Naive B cell (primary cell): ENCODE measurements at regions not wholly inside any gene's neighbourhood (a gene's known extent, or its start where the extent isn't known, plus 50 kb on each side); places are given as distances from the start of the nearest gene placed in this dataset.

ENCODE experiments used
- ATAC-seq, 2 donors: fragments of 150-1000 bp; cut with Tn5 transposase; 2 replicates each; pipeline ENCODE4 v1.10.0; 2021; ENCODE audit warnings: low read depth in 2 of 2, mild to moderate bottlenecking in 2 of 2, moderate library complexity in 2 of 2
- DNase-seq: peaks from one replicate; pipeline ENCODE4 v3.0.0; 2022
- H3K27ac Mint-ChIP-seq, 6 donors: one replicate each; pipeline ENCODE4 v1.8.0; 2020 to 2022; ENCODE audit warnings: mild to moderate bottlenecking in 6 of 6, mixed read lengths in 6 of 6, moderate library complexity in 5 of 6, inconsistent platforms in 2 of 6
- H3K27me3 Mint-ChIP-seq, 3 donors: one replicate each; pipeline ENCODE4 v1.8.0; 2021 to 2022; ENCODE audit warnings: mixed read lengths in 3 of 3, mild to moderate bottlenecking in 1 of 3
- H3K36me3 Mint-ChIP-seq, 2 donors: one replicate each; pipeline ENCODE4 v1.8.0; 2020 to 2022; ENCODE audit warnings: mixed read lengths in 2 of 2, inconsistent platforms in 1 of 2, mild to moderate bottlenecking in 1 of 2
- H3K4me1 Mint-ChIP-seq, 3 donors: one replicate each; pipeline ENCODE4 v1.8.0; 2020 to 2022; ENCODE audit warnings: mixed read lengths in 3 of 3, inconsistent platforms in 1 of 3, mild to moderate bottlenecking in 1 of 3, moderate library complexity in 1 of 3
- H3K4me3 Mint-ChIP-seq, 8 donors: one replicate each; pipeline ENCODE4 v1.8.0; 2020 to 2022; ENCODE audit warnings: mild to moderate bottlenecking in 8 of 8, mixed read lengths in 8 of 8, moderate library complexity in 8 of 8, inconsistent platforms in 2 of 8
- H3K9me3 Mint-ChIP-seq, 7 donors: one replicate each; pipeline ENCODE4 v1.8.0; 2020 to 2022; ENCODE audit warnings: mixed read lengths in 7 of 7, mild to moderate bottlenecking in 5 of 7, inconsistent platforms in 2 of 7, moderate library complexity in 1 of 7

- no peak overlapping the region for H3K4me3 Mint-ChIP-seq
- no peak for DNase-seq
- ATAC-seq, result no peak
- peaks cover 0 to 7% of the 10 kb centered on the region in 2 donors for H3K36me3 Mint-ChIP-seq
- no peaks in the 10 kb centered on the region for H3K4me1 Mint-ChIP-seq
- H3K9me3 Mint-ChIP-seq, result peaks cover 0 to 4% (median 0%) of the 10 kb centered on the region in 7 donors
- peaks cover 58 to 64% (median 60%) of the 10 kb centered on the region in 3 donors for H3K27me3 Mint-ChIP-seq
- H3K27ac Mint-ChIP-seq, result no peak overlapping the region
These were observed 97.3 kb upstream of the LRIG1 start for GRCh38 chr3:66598168-66598567.

GRCh38 chr3:66602237-66602636, 101.4 kb upstream of the LRIG1 start:
- Mint-ChIP-seq H3K36me3 (peaks cover 0 to 7% of the 10 kb centered on the region in 2 donors), H3K27me3 (peaks cover 48 to 65% (median 50%) of the 10 kb centered on the region in 3 donors), H3K9me3 (peaks cover 0 to 4% (median 0%) of the 10 kb centered on the region in 7 donors), H3K27ac (no peak overlapping the region), H3K4me3 (no peak overlapping the region), H3K4me1 (no peaks in the 10 kb centered on the region)
- ATAC-seq (no peak), DNase-seq (no peak)

GRCh38 chr3:66602691-66603090, 101.9 kb upstream of the LRIG1 start:
- H3K27ac Mint-ChIP-seq, result peak overlapping the region in 1 of 6 donors; percentile 9

GRCh38 chr3:66603151-66603611, 102.4 kb upstream of the LRIG1 start:
- Mint-ChIP-seq H3K27ac (peak overlapping the region in 1 of 6 donors; percentile 37), H3K4me3 (no peak overlapping the region), H3K36me3 (peaks cover 0 to 7% of the 10 kb centered on the region in 2 donors), H3K27me3 (peaks cover 45 to 61% (median 47%) of the 10 kb centered on the region in 3 donors), H3K9me3 (peaks cover 0 to 5% (median 0%) of the 10 kb centered on the region in 7 donors), H3K4me1 (no peaks in the 10 kb centered on the region)
- no peak for DNase-seq
- no peak for ATAC-seq

More at GRCh38 chr3:66602691-66603090, 101.9 kb upstream of the LRIG1 start:
- ATAC-seq (no peak), DNase-seq (no peak)
- Mint-ChIP-seq H3K27me3 (peaks cover 45 to 65% (median 46%) of the 10 kb centered on the region in 3 donors), H3K36me3 (peaks cover 0 to 7% of the 10 kb centered on the region in 2 donors), H3K4me1 (no peaks in the 10 kb centered on the region), H3K4me3 (no peak overlapping the region), H3K9me3 (peaks cover 0 to 4% (median 0%) of the 10 kb centered on the region in 7 donors)

GRCh38 chr3:66604481-66604880, 103.7 kb upstream of the LRIG1 start:
- DNase-seq (no peak), ATAC-seq (no peak)
- Mint-ChIP-seq H3K4me1 (no peaks in the 10 kb centered on the region), H3K9me3 (peaks cover 0 to 6% (median 4%) of the 10 kb centered on the region in 7 donors), H3K4me3 (no peak overlapping the region), H3K36me3 (peaks cover 0 to 7% of the 10 kb centered on the region in 2 donors), H3K27ac (no peak overlapping the region), H3K27me3 (peaks cover 43 to 62% (median 48%) of the 10 kb centered on the region in 3 donors)

GRCh38 chr3:66606126-66606525, 105.3 kb upstream of the LRIG1 start:
- H3K4me1 Mint-ChIP-seq, result no peaks in the 10 kb centered on the region
- peaks cover 41 to 66% (median 45%) of the 10 kb centered on the region in 3 donors for H3K27me3 Mint-ChIP-seq

GRCh38 chr3:66606868-66607267, 106.0 kb upstream of the LRIG1 start:
- ATAC-seq (no peak), DNase-seq (no peak)
- Mint-ChIP-seq H3K36me3 (no peaks in the 10 kb centered on the region), H3K27ac (no peak overlapping the region), H3K27me3 (peaks cover 43 to 67% (median 45%) of the 10 kb centered on the region in 3 donors), H3K4me3 (no peak overlapping the region), H3K9me3 (peaks cover 0 to 7% (median 2%) of the 10 kb centered on the region in 7 donors), H3K4me1 (no peaks in the 10 kb centered on the region)

More at GRCh38 chr3:66606126-66606525, 105.3 kb upstream of the LRIG1 start:
- no peak for DNase-seq
- Mint-ChIP-seq H3K4me3 (no peak overlapping the region), H3K27ac (no peak overlapping the region), H3K9me3 (peaks cover 0 to 7% (median 2%) of the 10 kb centered on the region in 7 donors), H3K36me3 (no peaks in the 10 kb centered on the region)
- no peak for ATAC-seq

- Mint-ChIP-seq H3K4me3 (no peak overlapping the region), H3K27me3 (peaks cover 40 to 65% (median 44%) of the 10 kb centered on the region in 3 donors)
- no peak for DNase-seq
These were observed 109.1 kb upstream of the LRIG1 start for GRCh38 chr3:66609660-66610561.

GRCh38 chr3:66610562-66610909, 109.7 kb upstream of the LRIG1 start:
- Mint-ChIP-seq H3K9me3 (peaks cover 0 to 7% (median 2%) of the 10 kb centered on the region in 7 donors), H3K27ac (no peak overlapping the region), H3K4me1 (no peaks in the 10 kb centered on the region), H3K36me3 (no peaks in the 10 kb centered on the region), H3K27me3 (peaks cover 38 to 64% (median 44%) of the 10 kb centered on the region in 3 donors), H3K4me3 (no peak overlapping the region)
- ATAC-seq (no peak), DNase-seq (no peak)

More at GRCh38 chr3:66609660-66610561, 109.1 kb upstream of the LRIG1 start:
- no peaks in the 10 kb centered on the region for H3K36me3 Mint-ChIP-seq
- H3K9me3 Mint-ChIP-seq, result peaks cover 0 to 7% (median 2%) of the 10 kb centered on the region in 7 donors
- ATAC-seq, result no peak
- H3K4me1 Mint-ChIP-seq, result no peaks in the 10 kb centered on the region
- H3K27ac Mint-ChIP-seq, result no peak overlapping the region

GRCh38 chr3:66615643-66616301, 115.0 kb upstream of the LRIG1 start:
- DNase-seq (no peak), ATAC-seq (no peak)
- no peak overlapping the region for H3K27ac Mint-ChIP-seq

GRCh38 chr3:66617351-66617750, 116.5 kb upstream of the LRIG1 start:
- H3K9me3 Mint-ChIP-seq, result peaks cover 0 to 2% (median 0%) of the 10 kb centered on the region in 7 donors
- H3K4me3 Mint-ChIP-seq, result no peak overlapping the region
- DNase-seq, result no peak
- ATAC-seq, result no peak
- no peaks in the 10 kb centered on the region for H3K4me1 Mint-ChIP-seq
- H3K36me3 Mint-ChIP-seq, result no peaks in the 10 kb centered on the region
- no peak overlapping the region for H3K27ac Mint-ChIP-seq
- peaks cover 14 to 28% (median 16%) of the 10 kb centered on the region in 3 donors for H3K27me3 Mint-ChIP-seq

More at GRCh38 chr3:66615643-66616301, 115.0 kb upstream of the LRIG1 start:
- no peaks in the 10 kb centered on the region for H3K4me1 Mint-ChIP-seq
- H3K36me3 Mint-ChIP-seq, result no peaks in the 10 kb centered on the region
- peaks cover 0 to 2% (median 0%) of the 10 kb centered on the region in 7 donors for H3K9me3 Mint-ChIP-seq
- H3K27me3 Mint-ChIP-seq, result peaks cover 17 to 41% (median 23%) of the 10 kb centered on the region in 3 donors
- H3K4me3 Mint-ChIP-seq, result no peak overlapping the region

- no peaks in the 10 kb centered on the region for H3K36me3 Mint-ChIP-seq
- ATAC-seq (no peak), DNase-seq (no peak)
- H3K27me3 Mint-ChIP-seq, result peaks cover 9 to 21% (median 14%) of the 10 kb centered on the region in 3 donors
- H3K4me1 Mint-ChIP-seq, result no peaks in the 10 kb centered on the region
- H3K27ac Mint-ChIP-seq, result no peak overlapping the region
- H3K4me3 Mint-ChIP-seq, result no peak overlapping the region
- H3K9me3 Mint-ChIP-seq, result peaks cover 0 to 3% (median 0%) of the 10 kb centered on the region in 7 donors
These were observed 117.2 kb upstream of the LRIG1 start for GRCh38 chr3:66618066-66618465.

GRCh38 chr3:66620296-66620695, 119.5 kb upstream of the LRIG1 start:
- Mint-ChIP-seq H3K27ac (no peak overlapping the region), H3K4me1 (no peaks in the 10 kb centered on the region), H3K27me3 (peaks cover 0 to 11% (median 8%) of the 10 kb centered on the region in 3 donors), H3K36me3 (no peaks in the 10 kb centered on the region), H3K4me3 (no peak overlapping the region), H3K9me3 (peaks cover 0 to 8% (median 0%) of the 10 kb centered on the region in 7 donors)
- ATAC-seq, result no peak
- DNase-seq, result no peak
